WTC11 (cell line): ENCODE measurements at regions not wholly inside any gene's neighbourhood (a gene's known extent, or its start where the extent isn't known, plus 50 kb on each side); places are given as distances from the start of the nearest gene placed in this dataset.

Source experiments
- ATAC-seq: fragments of 200-7000 bp; cut with Tn5 transposase; 2 replicates; pipeline ENCODE4 v1.10.0; 2021; ENCODE audit warnings: mild to moderate bottlenecking, moderate library complexity
- CTCF ChIA-PET: fragments of 300-600 bp; sonication (Branson Sonifier 250); formaldehyde crosslinking; loops from one replicate; lab custom pipeline; 2021; ENCODE audit warnings: antibody characterized with exemption; lab: Charles Lee
- POLR2A ChIA-PET: fragments of 350-600 bp; sonication (Branson Sonifier 250); formaldehyde crosslinking; loops from one replicate; lab custom pipeline; 2021; ENCODE audit warnings: antibody characterized with exemption; lab: Charles Lee
- DNase-seq: peaks from one replicate; pipeline ENCODE4 v3.0.0; 2021; ENCODE audit warnings: low spot score
- H3K27ac Mint-ChIP-seq: 2 replicates; pipeline ENCODE4 v1.8.0; 2021; ENCODE audit warnings: mixed read lengths
- H3K27me3 Mint-ChIP-seq: 2 replicates; pipeline ENCODE4 v1.8.0; 2021; ENCODE audit warnings: low read depth, mild to moderate bottlenecking, moderate library complexity, mixed read lengths
- H3K36me3 Mint-ChIP-seq: 2 replicates; pipeline ENCODE4 v1.8.0; 2021; ENCODE audit warnings: mixed read lengths
- H3K4me1 Mint-ChIP-seq: 2 replicates; pipeline ENCODE4 v1.8.0; 2022; ENCODE audit warnings: mixed read lengths
- H3K4me3 Mint-ChIP-seq: 2 replicates; pipeline ENCODE4 v1.8.0; 2021; ENCODE audit warnings: mild to moderate bottlenecking, moderate library complexity, mixed read lengths
- H3K9me3 Mint-ChIP-seq: 2 replicates; pipeline ENCODE4 v1.8.0; 2021; ENCODE audit warnings: mixed read lengths
- ATF1 ChIP-seq: sonication (generic); formaldehyde crosslinking; IDR thresholded peaks from 2 replicates; pipeline ENCODE4 v1.8.1; 2023; ENCODE audit warnings: mild to moderate bottlenecking, moderate library complexity, missing genetic modification reagents
- CREB1 ChIP-seq: sonication (generic); formaldehyde crosslinking; IDR thresholded peaks from 2 replicates; pipeline ENCODE4 v1.8.0; 2023; ENCODE audit warnings: mild to moderate bottlenecking, missing genetic modification reagents
- E2F4 ChIP-seq: sonication (generic); formaldehyde crosslinking; IDR thresholded peaks from 2 replicates; pipeline ENCODE4 v1.8.1; 2022; ENCODE audit warnings: low read depth, mild to moderate bottlenecking, moderate library complexity, missing genetic modification reagents, borderline replicate concordance
- EMX1 ChIP-seq: fragments of 250-450 bp; sonication (Bioruptor Pico); IDR thresholded peaks from 2 replicates; pipeline ENCODE4 v1.8.0; 2021; ENCODE audit warnings: mild to moderate bottlenecking
- FOXK1 ChIP-seq: sonication (generic); formaldehyde crosslinking; IDR thresholded peaks from 2 replicates; pipeline ENCODE4 v1.8.0; 2022; ENCODE audit warnings: mild to moderate bottlenecking, moderate library complexity, missing genetic modification reagents
- HMGA2 ChIP-seq: fragments of 250-450 bp; sonication (Bioruptor Pico); IDR thresholded peaks from 2 replicates; pipeline ENCODE4 v1.4.0; 2021; ENCODE audit warnings: mild to moderate bottlenecking, moderate library complexity
- JUN ChIP-seq: sonication (generic); formaldehyde crosslinking; IDR thresholded peaks from 2 replicates; pipeline ENCODE4 v1.8.0; 2023; ENCODE audit warnings: mild to moderate bottlenecking, missing genetic modification reagents
- KAT7 ChIP-seq: sonication (generic); formaldehyde crosslinking; IDR thresholded peaks from 2 replicates; pipeline ENCODE4 v1.8.1; 2023; ENCODE audit warnings: missing genetic modification reagents, mild to moderate bottlenecking, borderline replicate concordance
- MXD4 ChIP-seq: fragments of 250-450 bp; sonication (Bioruptor Pico); IDR thresholded peaks from 2 replicates; pipeline ENCODE4 v1.8.0; 2021; ENCODE audit warnings: mild to moderate bottlenecking, moderate library complexity, borderline replicate concordance
- MYBL2 ChIP-seq: sonication (generic); formaldehyde crosslinking; IDR thresholded peaks from 2 replicates; pipeline ENCODE4 v1.8.1; 2023; ENCODE audit warnings: mild to moderate bottlenecking, moderate library complexity, missing genetic modification reagents
- OVOL2 ChIP-seq: fragments of 250-450 bp; sonication (Bioruptor Pico); IDR thresholded peaks from 2 replicates; pipeline ENCODE4 v1.9.0; 2021; ENCODE audit warnings: mild to moderate bottlenecking, borderline replicate concordance
- RELA ChIP-seq: sonication (generic); formaldehyde crosslinking; IDR thresholded peaks from 2 replicates; pipeline ENCODE4 v1.8.1; 2022; ENCODE audit warnings: missing genetic modification reagents, mild to moderate bottlenecking, borderline replicate concordance
- SP1 ChIP-seq: sonication (generic); formaldehyde crosslinking; conservative IDR thresholded peaks from 2 replicates; pipeline ENCODE4 v1.8.1; 2022; ENCODE audit warnings: missing genetic modification reagents
- ZBTB21 ChIP-seq: sonication (generic); formaldehyde crosslinking; IDR thresholded peaks from 2 replicates; pipeline ENCODE4 v1.8.1; 2023; ENCODE audit warnings: mild to moderate bottlenecking, missing genetic modification reagents, borderline replicate concordance
- ZMAT4 ChIP-seq: fragments of 250-450 bp; sonication (Bioruptor Pico); IDR thresholded peaks from 2 replicates; pipeline ENCODE4 v1.9.0; 2021; ENCODE audit warnings: mild to moderate bottlenecking
- ZNF138 ChIP-seq: sonication (generic); formaldehyde crosslinking; conservative IDR thresholded peaks from 2 replicates; pipeline ENCODE4 v1.8.1; 2022; ENCODE audit warnings: mild to moderate bottlenecking, moderate library complexity, missing genetic modification reagents
- ZNF219 ChIP-seq: sonication (generic); formaldehyde crosslinking; IDR thresholded peaks from 2 replicates; pipeline ENCODE4 v1.8.0; 2023; ENCODE audit warnings: missing genetic modification reagents, mild to moderate bottlenecking, borderline replicate concordance
- ZNF263 ChIP-seq: sonication (generic); formaldehyde crosslinking; IDR thresholded peaks from 2 replicates; pipeline ENCODE4 v1.8.1; 2022; ENCODE audit warnings: low read depth, mild to moderate bottlenecking, moderate library complexity, missing genetic modification reagents
- ZNF396 ChIP-seq: fragments of 250-450 bp; sonication (Bioruptor Pico); IDR thresholded peaks from 2 replicates; pipeline ENCODE4 v1.8.0; 2021; ENCODE audit warnings: mild to moderate bottlenecking, moderate library complexity, borderline replicate concordance
- ZNF512 ChIP-seq: sonication (generic); formaldehyde crosslinking; IDR thresholded peaks from 2 replicates; pipeline ENCODE4 v1.8.1; 2022; ENCODE audit warnings: missing genetic modification reagents, borderline replicate concordance
- ZNF532 ChIP-seq: fragments of 250-450 bp; sonication (Bioruptor Pico); IDR thresholded peaks from 2 replicates; pipeline ENCODE4 v1.9.0; 2021; ENCODE audit warnings: mild to moderate bottlenecking, borderline replicate concordance

- POLR2A ChIA-PET = no interaction called here
- Mint-ChIP-seq H3K27ac (no peak overlapping the region), H3K27me3 (no peaks in the 10 kb centered on the region), H3K4me3 (no peak overlapping the region), H3K36me3 (no peaks in the 10 kb centered on the region), H3K4me1 (peaks cover 21% of the 10 kb centered on the region), H3K9me3 (0 out of 2 replicates have a peak, but pooled peaks cover 6% of the 10 kb centered on the region)
- DNase-seq = no peak
- TF ChIP-seq EMX1 (CRISPR knock-in tag) (no peak), JUN (CRISPR knock-in tag) (no peak), HMGA2 (CRISPR knock-in tag) (no peak), ZBTB21 (no peak), CREB1 (CRISPR knock-in tag) (no peak), ZNF396 (CRISPR knock-in tag) (no peak), ATF1 (CRISPR knock-in tag) (no peak)
- CTCF ChIA-PET = interaction anchor here (0.9 to 1.3 kb wide), 2 partner anchors 72 to 94 kb away, joined by 3 to 4 read pairs; no protein-coding TSS in a partner anchor
- ATAC-seq = no peak
These were observed 95.7 kb downstream of the KCTD12 start for GRCh38 chr13:76790526-76790925.

- TF ChIP-seq SP1 (no peak), ZNF219 (CRISPR knock-in tag) (no peak), MXD4 (no peak), MYBL2 (no peak), ZNF263 (CRISPR knock-in tag) (no peak)
- ATAC-seq (peak; percentile 76), DNase-seq (no peak)
- ChIA-PET CTCF (no interaction called here), POLR2A (interaction anchor here (0.6 kb wide), 1 partner anchor 189 kb away, joined by 3 read pairs; no protein-coding TSS in a partner anchor)
- Mint-ChIP-seq H3K4me1 (no peaks in the 10 kb centered on the region), H3K36me3 (no peaks in the 10 kb centered on the region), H3K4me3 (no peak overlapping the region), H3K9me3 (peaks cover 15% of the 10 kb centered on the region), H3K27me3 (no peaks in the 10 kb centered on the region), H3K27ac (no peak overlapping the region)
These were observed 102.4 kb downstream of the KCTD12 start for GRCh38 chr13:76783798-76784197.

- DNase-seq (no peak), ATAC-seq (no peak)
- Mint-ChIP-seq H3K27ac (no peak overlapping the region), H3K36me3 (no peaks in the 10 kb centered on the region), H3K9me3 (peaks cover 8% of the 10 kb centered on the region), H3K27me3 (no peaks in the 10 kb centered on the region), H3K4me3 (no peak overlapping the region), H3K4me1 (peaks cover 7% of the 10 kb centered on the region)
- TF ChIP-seq OVOL2 (no peak), KAT7 (CRISPR knock-in tag) (no peak), ZMAT4 (CRISPR knock-in tag) (no peak), ZNF532 (CRISPR knock-in tag) (no peak), ZNF138 (CRISPR knock-in tag) (no peak), E2F4 (CRISPR knock-in tag) (no peak), FOXK1 (CRISPR knock-in tag) (no peak), ZNF512 (CRISPR knock-in tag) (no peak), RELA (no peak), ZNF219 (CRISPR knock-in tag) (no peak)
- POLR2A ChIA-PET = no interaction called here
- CTCF ChIA-PET = no interaction called here
These were observed 107.4 kb downstream of the KCTD12 start for GRCh38 chr13:76778853-76779252.
